Activated effector memory CD4-positive, alpha-beta T cell treated with anti-CD3 and anti-CD28 coated beads, Interleukin-2, amount 50 U/mL, for 16 hours (primary cell): ENCODE measurements at regions not wholly inside any gene's neighbourhood (a gene's known extent, or its start where the extent isn't known, plus 50 kb on each side); places are given as distances from the start of the nearest gene placed in this dataset.

Experiments used
- DNase-seq: peaks from one replicate; pipeline ENCODE4 v3.0.0-alpha.2; 2020

- no peak for DNase-seq
Observed at GRCh38 chr15:69804786-69805185, 292.9 kb downstream of the TLE3 start.

GRCh38 chr15:69805248-69805953 lies 292.3 kb downstream of the TLE3 start:
- DNase-seq: no peak

DNA sequence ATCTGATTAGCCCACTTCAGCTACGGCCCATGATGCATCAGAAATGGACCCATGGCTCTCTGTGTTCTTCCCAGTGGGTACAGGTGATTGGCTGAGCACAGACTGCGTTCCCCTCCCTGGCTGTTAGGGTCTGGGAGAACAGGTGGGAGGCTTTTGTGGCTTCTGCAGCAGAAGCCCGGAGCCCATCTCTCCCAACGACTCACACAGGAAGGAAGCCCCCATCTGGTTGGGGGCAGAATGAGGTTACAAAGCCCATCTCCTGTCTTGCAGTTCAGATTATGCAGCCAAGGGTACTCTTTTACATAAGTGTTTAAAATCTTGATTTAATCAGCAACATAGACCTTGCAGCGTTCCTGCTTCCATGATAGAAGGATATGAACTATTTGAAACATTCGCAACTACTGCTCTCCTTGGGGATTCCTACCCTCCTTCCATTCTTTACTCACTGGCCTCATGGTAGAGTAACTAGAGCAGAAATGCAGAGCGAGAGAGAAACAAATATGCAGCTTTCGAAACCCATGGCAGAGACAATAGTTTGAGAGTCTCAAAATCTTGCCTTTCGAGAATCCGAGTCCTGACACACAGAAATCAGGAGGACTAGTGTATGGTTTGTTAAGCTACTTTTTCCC lies 291.3 kb downstream of the TLE3 start:
- DNase-seq: no peak

DNA sequence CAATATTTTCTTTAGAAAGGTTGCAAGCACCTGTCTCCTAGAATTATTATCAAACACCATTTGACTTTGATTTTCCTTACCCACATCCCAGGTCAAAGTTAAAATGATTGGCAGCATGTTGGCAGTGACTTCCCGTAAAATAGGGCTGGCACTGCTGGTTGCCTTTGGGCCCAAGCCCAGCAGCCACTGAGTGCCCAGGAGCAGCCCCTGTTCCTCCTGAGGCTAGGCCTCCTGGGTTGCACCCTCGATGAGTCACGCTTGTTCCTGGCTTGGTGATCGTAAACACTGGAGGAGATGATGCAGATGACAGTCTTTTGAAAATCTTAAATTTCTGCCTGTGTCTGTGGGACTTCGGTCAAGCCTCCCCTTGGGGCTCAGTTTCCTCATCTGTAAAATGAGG lies 290.0 kb downstream of the TLE3 start:
- no peak for DNase-seq

DNA sequence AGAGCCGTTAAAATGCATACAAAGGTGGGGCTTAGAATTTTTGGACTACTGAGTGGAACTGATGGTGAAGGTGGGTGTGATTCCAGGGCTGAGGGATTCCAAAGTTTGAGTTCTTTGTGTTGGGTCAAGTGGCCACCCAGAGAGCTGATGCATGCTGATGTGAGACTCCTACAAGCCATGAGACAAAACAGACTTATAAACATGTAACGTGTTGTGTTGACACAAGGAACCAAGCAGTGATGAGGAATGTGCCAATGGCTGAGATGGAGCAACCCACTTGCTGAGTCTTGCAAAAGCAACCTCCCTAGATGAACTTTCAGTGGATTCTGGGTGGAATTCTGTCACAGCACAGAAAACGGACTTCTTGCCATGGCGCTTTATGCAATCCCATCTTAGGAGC lies 289.0 kb downstream of the TLE3 start:
- no peak for DNase-seq

DNA sequence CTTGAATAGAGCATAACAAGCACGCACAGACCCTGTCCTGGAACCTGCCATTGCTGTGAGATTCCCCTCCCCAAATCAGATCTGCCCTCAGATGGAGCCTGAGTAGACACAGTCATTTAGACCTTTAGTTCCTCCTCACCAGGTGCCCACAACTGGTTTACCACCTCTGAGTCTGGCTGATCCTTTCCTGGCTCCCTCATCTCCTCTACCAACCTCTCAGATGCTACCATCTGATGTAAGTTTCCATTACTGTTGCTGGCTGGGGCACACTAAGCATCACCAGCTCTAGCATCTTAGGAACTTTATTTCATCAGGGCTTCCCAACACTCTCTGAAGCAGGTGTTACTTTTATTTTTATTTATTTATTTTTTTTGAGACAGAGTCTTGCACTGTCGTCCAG lies 288.3 kb downstream of the TLE3 start:
- DNase-seq: no peak

GRCh38 chr15:69810431-69811354 lies 287.0 kb downstream of the TLE3 start:
- no peak for DNase-seq

DNA sequence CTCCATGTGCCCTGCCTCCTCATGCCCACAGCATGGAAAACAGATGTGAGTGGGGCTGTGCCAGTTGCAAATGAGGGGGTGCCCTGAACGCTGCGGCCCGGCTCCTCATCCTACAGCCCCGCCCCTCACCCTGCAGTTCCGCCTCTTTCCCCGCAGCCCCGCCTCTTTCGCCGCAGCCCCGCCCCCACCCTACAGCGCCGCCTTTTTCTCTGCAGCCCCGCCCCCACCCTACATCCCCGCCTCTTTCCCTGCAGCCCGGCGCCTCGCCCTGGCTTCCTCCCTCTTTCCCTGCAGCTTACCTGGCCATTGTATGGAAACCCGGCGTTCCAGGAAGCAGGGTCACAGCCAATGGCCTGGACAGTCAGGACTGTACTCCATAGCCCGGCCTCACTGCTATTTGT lies 284.9 kb downstream of the TLE3 start:
- no peak for DNase-seq

GRCh38 chr15:69813881-69814280 lies 283.8 kb downstream of the TLE3 start:
- DNase-seq: no peak

DNA sequence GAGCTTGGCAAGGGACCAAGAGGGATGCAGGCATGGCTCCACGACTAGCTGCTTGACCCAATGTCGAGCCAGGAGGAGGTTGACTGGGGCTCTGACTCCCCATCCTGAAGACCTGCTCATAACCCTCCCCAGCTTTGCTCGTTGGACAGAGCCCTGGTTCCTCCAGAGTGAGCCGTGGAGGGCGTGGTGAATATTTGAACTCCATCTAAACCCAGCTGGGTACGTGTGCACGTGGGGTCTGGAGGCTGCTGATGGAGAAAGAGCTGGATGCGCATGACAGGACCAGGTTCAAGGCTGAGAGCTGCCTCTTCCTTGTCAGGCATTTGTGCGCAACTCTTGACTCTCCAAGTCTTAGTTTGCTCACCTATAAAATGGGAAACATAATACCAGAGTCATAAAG lies 282.8 kb downstream of the TLE3 start:
- DNase-seq: no peak

GRCh38 chr15:69815793-69816192 lies 281.9 kb downstream of the TLE3 start:
- DNase-seq: no peak

GRCh38 chr15:69816522-69816921 lies 281.2 kb downstream of the TLE3 start:
- no peak for DNase-seq

DNA sequence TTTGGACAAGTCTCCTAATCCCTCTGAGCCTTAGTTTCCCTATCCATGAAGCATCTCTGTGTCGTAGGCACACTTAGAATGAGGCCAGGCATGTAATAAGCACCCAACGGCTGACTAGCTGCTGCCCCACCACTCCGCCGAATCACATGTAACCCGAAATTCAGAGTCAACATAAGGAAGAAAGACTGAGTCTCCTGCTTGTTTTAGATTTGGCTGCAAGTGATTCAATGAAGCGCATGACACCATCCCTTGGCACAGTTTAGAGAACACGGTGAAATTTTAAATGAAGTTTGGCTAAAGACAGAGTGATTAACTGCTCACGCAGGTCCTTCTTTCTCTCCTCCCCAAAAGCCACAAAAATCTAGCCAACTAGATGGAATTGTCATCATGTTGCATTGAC lies 279.2 kb downstream of the TLE3 start:
- no peak for DNase-seq

GRCh38 chr15:69819371-69819770 lies 278.3 kb downstream of the TLE3 start:
- no peak for DNase-seq

DNA sequence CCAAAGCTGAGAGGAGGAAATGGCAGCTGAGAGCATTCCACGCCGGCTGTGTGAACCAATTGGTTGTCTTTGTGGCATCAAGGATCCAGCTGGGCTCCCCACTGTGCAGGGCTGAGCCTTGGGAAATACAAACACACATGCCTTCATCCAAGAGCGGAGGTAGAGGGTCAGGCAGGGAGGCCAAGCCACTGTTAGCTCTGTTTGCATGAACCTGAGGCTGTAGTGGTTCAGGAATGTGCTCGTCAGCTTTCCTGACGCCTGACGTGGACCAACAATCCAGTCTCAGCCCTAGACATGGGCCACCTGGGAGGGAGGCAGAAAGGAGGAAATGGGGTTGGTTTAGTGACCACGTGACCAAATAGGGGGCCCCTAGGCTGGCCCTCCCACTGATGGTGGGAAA lies 276.9 kb downstream of the TLE3 start:
- DNase-seq: no peak

- DNase-seq: no peak
Observed at GRCh38 chr15:69823223-69823907, 274.4 kb downstream of the TLE3 start.

DNA sequence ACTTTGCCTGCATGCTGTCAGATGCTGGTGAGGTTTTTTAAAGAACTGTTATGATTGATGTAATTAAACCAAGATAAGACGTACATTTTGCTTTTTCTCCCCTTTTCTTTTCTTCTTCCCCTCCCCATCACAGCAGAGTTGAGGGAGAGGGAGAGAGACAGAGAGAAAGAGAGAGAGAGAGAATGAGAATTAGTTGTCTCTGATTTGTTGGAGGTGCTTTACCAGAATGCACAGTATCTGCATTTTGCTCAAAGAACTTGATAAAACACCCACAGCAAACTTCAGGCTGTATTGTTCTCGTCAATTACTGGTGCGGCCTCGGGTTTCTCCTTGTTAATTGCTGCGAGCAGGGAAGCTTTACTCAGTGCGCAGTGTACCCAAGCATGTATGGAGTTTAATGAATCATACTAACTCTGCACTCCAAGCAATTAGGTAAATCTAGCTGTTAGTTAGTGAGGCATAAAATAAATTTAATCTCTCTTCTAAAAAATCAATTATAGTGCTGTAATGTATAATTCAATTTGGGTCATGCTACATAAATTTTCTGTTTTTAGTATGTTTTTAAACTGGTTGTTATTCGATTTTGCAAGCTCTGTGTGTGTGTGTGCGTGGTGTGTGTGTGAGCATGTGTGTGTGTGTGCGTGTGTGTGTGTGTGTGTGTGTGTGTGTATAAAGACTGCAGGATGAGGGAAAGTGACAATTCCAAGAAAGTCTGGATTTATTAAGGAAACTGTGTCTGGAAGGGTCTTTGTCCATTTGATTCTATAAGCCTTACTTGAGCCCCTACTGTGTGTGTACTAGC lies 273.4 kb downstream of the TLE3 start:
- no peak for DNase-seq

GRCh38 chr15:69824877-69825406 lies 272.8 kb downstream of the TLE3 start:
- DNase-seq: no peak

- DNase-seq: no peak
Observed at GRCh38 chr15:69825941-69826818, 271.5 kb downstream of the TLE3 start.

DNA sequence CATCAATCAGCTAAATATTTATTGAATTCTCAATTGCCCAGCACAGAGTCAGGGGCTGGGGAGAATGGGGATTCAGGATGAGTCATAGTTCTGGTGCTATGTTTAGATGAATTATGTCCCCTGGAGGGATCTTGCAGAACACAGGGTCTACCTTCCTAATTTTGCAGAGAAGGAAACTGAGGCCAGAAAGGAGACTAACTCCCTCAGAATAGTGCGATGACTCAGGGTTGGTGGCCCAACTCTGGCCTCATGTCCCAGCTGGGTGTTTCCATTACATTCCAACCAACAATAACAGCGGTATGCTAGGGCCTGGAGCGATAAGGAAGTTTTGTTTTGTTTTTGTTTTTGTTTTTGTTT lies 270.9 kb downstream of the TLE3 start:
- no peak for DNase-seq

GRCh38 chr15:69827751-69828150 lies 270.0 kb downstream of the TLE3 start:
- DNase-seq: no peak
